HAP-1 (cell line): ENCODE measurements at regions not wholly inside any gene's neighbourhood (a gene's known extent, or its start where the extent isn't known, plus 50 kb on each side); places are given as distances from the start of the nearest gene placed in this dataset.

Source experiments
- DNase-seq, 2 experiments: peaks; one replicate each; pipeline ENCODE4 v3.0.0-alpha.2; 2016 to 2020; ENCODE audit warnings: low spot score in 2 of 2
- H3K27me3 ChIP-seq: fragments of 250-450 bp; sonication (Bioruptor Pico); 2 replicates; pipeline ENCODE4 v1.5.1; 2020; ENCODE audit warnings: low read depth, mild to moderate bottlenecking, moderate library complexity
- H3K36me3 ChIP-seq: fragments of 250-450 bp; sonication (Bioruptor Pico); replicated peaks from 2 replicates; pipeline ENCODE4 v1.5.1; 2020; ENCODE audit warnings: mild to moderate bottlenecking
- H3K4me1 ChIP-seq: fragments of 250-450 bp; sonication (Bioruptor Pico); 2 replicates; pipeline ENCODE4 v1.5.1; 2020; ENCODE audit warnings: mild to moderate bottlenecking
- H3K4me3 ChIP-seq: fragments of 250-450 bp; sonication (Bioruptor Pico); 2 replicates; pipeline ENCODE4 v1.5.1; 2020; ENCODE audit warnings: mild to moderate bottlenecking, moderate library complexity
- H3K9me3 ChIP-seq: fragments of 250-450 bp; sonication (Bioruptor Pico); 2 replicates; pipeline ENCODE4 v1.5.1; 2020; ENCODE audit warnings: mild to moderate bottlenecking, moderate library complexity
- in situ Hi-C: fragments of 300-500 bp; cut with MboI; formaldehyde crosslinking; loops from 3 replicates; pipeline ENCODE4 v1.14.3; 2020; ENCODE audit warnings: low sequenced_read_pairs, inconsistent platforms, mixed read lengths

GRCh38 chr9:134561427-134562145 lies 80.0 kb upstream of the COL5A1 start:
- no peak for DNase-seq
- Histone ChIP-seq H3K4me1 (no peaks in the 10 kb centered on the region), H3K4me3 (no peak overlapping the region), H3K9me3 (no peaks in the 10 kb centered on the region), H3K36me3 (no peaks in the 10 kb centered on the region), H3K27me3 (no peaks in the 10 kb centered on the region)
- in situ Hi-C loops: no loop called here

GRCh38 chr9:134562146-134562849 lies 79.3 kb upstream of the COL5A1 start:
- no peaks in the 10 kb centered on the region for H3K4me1 ChIP-seq
- no peak for DNase-seq
- no peak overlapping the region for H3K4me3 ChIP-seq
- H3K36me3 ChIP-seq: no peaks in the 10 kb centered on the region
- in situ Hi-C loops: no loop called here
- H3K9me3 ChIP-seq: no peaks in the 10 kb centered on the region
- H3K27me3 ChIP-seq: no peaks in the 10 kb centered on the region

DNA sequence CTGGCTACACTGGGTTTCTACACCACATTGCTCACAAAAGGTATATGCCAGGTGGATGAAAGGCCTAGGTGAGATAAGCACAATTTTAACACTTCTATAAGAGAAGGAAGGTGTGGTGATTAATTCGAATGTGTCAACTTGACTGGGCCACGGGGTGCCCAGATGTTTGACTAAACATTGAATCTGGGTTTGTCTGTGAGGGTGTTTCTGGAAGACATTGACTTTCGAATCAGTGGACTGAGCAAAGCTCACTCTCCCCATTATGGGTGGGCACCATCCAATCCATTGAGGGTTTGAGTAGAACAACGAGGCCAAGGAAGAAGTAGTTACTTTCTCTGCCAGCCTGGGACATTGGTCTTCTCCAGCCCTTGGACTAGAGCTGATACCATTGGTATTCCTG lies 78.2 kb upstream of the COL5A1 start:
- H3K4me3 ChIP-seq: no peak overlapping the region
- no peaks in the 10 kb centered on the region for H3K36me3 ChIP-seq
- no peaks in the 10 kb centered on the region for H3K4me1 ChIP-seq
- no peaks in the 10 kb centered on the region for H3K27me3 ChIP-seq
- no peaks in the 10 kb centered on the region for H3K9me3 ChIP-seq
- DNase-seq: no peak
- in situ Hi-C loops: no loop called here

GRCh38 chr9:134564431-134565170 lies 77.0 kb upstream of the COL5A1 start:
- in situ Hi-C loops: no loop called here
- H3K4me1 ChIP-seq: no peaks in the 10 kb centered on the region
- H3K9me3 ChIP-seq: no peaks in the 10 kb centered on the region
- H3K36me3 ChIP-seq: no peaks in the 10 kb centered on the region
- no peak overlapping the region for H3K4me3 ChIP-seq
- H3K27me3 ChIP-seq: no peaks in the 10 kb centered on the region
- DNase-seq: no peak

DNA sequence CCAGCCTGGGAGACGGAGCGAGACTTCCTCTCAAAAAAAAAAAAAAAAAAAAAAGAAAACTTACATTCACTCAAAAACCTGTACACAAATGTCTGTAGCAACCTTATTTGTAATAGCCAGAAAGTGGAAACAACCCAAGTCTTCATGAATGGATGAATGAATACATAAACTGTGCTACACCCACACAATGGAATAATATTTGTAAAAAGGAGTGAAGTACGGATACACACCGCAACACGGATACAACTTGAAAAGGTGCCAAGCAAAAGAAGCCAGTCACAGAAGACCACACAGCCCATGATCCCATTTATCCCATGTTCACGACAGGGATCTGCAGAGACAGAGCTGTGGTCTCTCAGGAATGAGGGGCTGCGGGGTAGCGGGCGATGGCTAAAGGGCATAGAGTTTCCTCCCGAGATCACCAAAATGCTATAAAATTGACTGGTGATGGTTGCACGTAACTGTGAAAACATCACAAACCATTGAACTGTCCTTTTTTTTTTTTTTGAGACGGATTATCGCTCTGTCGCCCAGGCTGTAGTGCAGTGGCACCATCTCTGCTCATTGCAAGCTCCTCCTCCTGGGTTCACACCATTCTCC lies 76.2 kb upstream of the COL5A1 start:
- in situ Hi-C loops: no loop called here
- H3K4me1 ChIP-seq: no peaks in the 10 kb centered on the region
- H3K36me3 ChIP-seq: no peaks in the 10 kb centered on the region
- no peak overlapping the region for H3K4me3 ChIP-seq
- no peaks in the 10 kb centered on the region for H3K27me3 ChIP-seq
- no peaks in the 10 kb centered on the region for H3K9me3 ChIP-seq
- no peak for DNase-seq

- Histone ChIP-seq H3K36me3 (no peaks in the 10 kb centered on the region), H3K9me3 (no peaks in the 10 kb centered on the region), H3K4me3 (no peak overlapping the region), H3K27me3 (no peaks in the 10 kb centered on the region), H3K4me1 (no peaks in the 10 kb centered on the region)
- no peak for DNase-seq
- in situ Hi-C loops: no loop called here
Observed at GRCh38 chr9:134566196-134566847, 75.3 kb upstream of the COL5A1 start.

GRCh38 chr9:134566936-134567335 lies 74.7 kb upstream of the COL5A1 start:
- H3K4me1 ChIP-seq: no peaks in the 10 kb centered on the region
- in situ Hi-C loops: no loop called here
- H3K36me3 ChIP-seq: no peaks in the 10 kb centered on the region
- no peaks in the 10 kb centered on the region for H3K27me3 ChIP-seq
- no peaks in the 10 kb centered on the region for H3K9me3 ChIP-seq
- no peak for DNase-seq
- H3K4me3 ChIP-seq: no peak overlapping the region

- in situ Hi-C loops: no loop called here
Observed at GRCh38 chr9:134568116-134568515, 73.5 kb upstream of the COL5A1 start.

GRCh38 chr9:134568811-134569210 lies 72.8 kb upstream of the COL5A1 start:
- Histone ChIP-seq H3K4me3 (no peak overlapping the region), H3K27me3 (no peaks in the 10 kb centered on the region), H3K36me3 (no peaks in the 10 kb centered on the region), H3K9me3 (no peaks in the 10 kb centered on the region), H3K4me1 (no peaks in the 10 kb centered on the region)
- in situ Hi-C loops: no loop called here
- DNase-seq: no peak

More at GRCh38 chr9:134568116-134568515, 73.5 kb upstream of the COL5A1 start:
- no peak for DNase-seq
- no peaks in the 10 kb centered on the region for H3K27me3 ChIP-seq
- H3K36me3 ChIP-seq: no peaks in the 10 kb centered on the region
- no peak overlapping the region for H3K4me3 ChIP-seq
- H3K4me1 ChIP-seq: no peaks in the 10 kb centered on the region
- no peaks in the 10 kb centered on the region for H3K9me3 ChIP-seq

- Histone ChIP-seq H3K4me1 (no peaks in the 10 kb centered on the region), H3K9me3 (no peaks in the 10 kb centered on the region), H3K4me3 (no peak overlapping the region), H3K36me3 (no peaks in the 10 kb centered on the region), H3K27me3 (no peaks in the 10 kb centered on the region)
- in situ Hi-C loops: no loop called here
- no peak for DNase-seq
Observed at GRCh38 chr9:134569626-134570025, 72.0 kb upstream of the COL5A1 start.

DNA sequence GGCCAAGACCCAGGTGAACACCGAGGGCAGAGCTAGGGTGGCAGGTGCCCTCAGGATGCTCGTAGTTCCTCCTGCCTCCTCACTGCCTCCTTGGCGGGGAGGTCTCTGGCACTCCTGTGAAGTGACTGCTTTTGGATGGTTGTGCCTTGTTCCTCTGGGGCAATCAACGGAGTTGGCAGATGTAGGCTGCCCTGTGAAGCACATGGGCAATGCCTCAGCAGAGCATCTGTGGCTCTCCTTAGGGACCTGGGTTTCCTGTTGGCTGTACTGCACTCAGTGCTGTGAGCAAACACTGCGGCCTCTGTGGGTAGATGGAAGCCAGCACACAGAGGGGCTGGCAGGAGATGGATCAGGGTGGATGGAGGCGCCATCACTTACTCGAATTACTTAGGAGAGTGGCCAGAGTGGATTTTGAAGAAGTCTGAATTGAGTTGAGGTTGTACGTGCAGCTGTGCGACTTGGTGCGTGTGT lies 71.4 kb upstream of the COL5A1 start:
- H3K9me3 ChIP-seq: no peaks in the 10 kb centered on the region
- no peaks in the 10 kb centered on the region for H3K27me3 ChIP-seq
- H3K4me3 ChIP-seq: no peak overlapping the region
- no peak for DNase-seq
- no peaks in the 10 kb centered on the region for H3K36me3 ChIP-seq
- in situ Hi-C loops: no loop called here
- no peaks in the 10 kb centered on the region for H3K4me1 ChIP-seq

DNA sequence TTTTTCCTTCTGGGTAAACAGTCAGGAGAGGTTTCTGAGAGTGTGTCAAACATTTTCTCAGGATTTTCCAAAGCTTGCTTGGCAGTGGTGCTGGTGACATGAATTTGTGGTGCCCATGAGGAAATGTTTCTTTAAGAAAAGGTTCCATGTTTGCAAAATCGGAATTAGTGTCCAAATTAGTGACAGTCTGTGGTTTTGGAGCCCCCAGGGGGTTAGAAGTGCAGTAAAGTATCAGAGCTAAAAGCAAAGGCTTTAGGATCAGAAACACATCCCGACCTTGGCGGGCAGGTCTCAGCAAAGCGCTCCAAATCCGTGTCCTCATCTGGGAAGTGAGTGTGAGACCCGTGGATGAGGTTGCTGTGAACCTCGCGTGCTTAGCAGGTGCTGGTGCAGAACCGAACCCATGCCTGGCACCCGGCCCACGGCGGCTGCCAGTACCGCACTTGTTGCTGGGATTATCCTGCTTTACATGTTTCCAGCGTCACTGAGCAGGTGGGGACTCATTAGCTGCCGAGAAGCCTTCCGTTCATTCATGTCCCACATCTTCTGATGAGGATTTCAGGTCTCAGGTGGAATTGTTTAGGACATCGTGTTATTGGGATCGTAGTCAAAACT lies 70.8 kb upstream of the COL5A1 start:
- Histone ChIP-seq H3K4me3 (no peak overlapping the region), H3K27me3 (no peaks in the 10 kb centered on the region), H3K36me3 (no peaks in the 10 kb centered on the region), H3K4me1 (no peaks in the 10 kb centered on the region), H3K9me3 (no peaks in the 10 kb centered on the region)
- DNase-seq: no peak
- in situ Hi-C loops: no loop called here

- Histone ChIP-seq H3K36me3 (no peaks in the 10 kb centered on the region), H3K9me3 (no peaks in the 10 kb centered on the region), H3K27me3 (no peaks in the 10 kb centered on the region), H3K4me1 (no peaks in the 10 kb centered on the region), H3K4me3 (no peak overlapping the region)
- in situ Hi-C loops: no loop called here
- DNase-seq: no peak
Observed at GRCh38 chr9:134571326-134571931, 70.2 kb upstream of the COL5A1 start.
